IMR-90 (cell line): ENCODE measurements at regions not wholly inside any gene's neighbourhood (a gene's known extent, or its start where the extent isn't known, plus 50 kb on each side); places are given as distances from the start of the nearest gene placed in this dataset.

Source experiments
- ATAC-seq: fragments of 200-7000 bp; cut with Tn5 transposase; 2 replicates; pipeline ENCODE4 v1.9.1; 2020; ENCODE audit warnings: low read depth, mild to moderate bottlenecking, moderate library complexity
- BruUV-seq: library from RNA; stranded (reverse); fragments of 400-500 nt; replicated peaks from 2 replicates; lab custom pipeline; 2021; lab: Mats Ljungman, UMichigan
- CTCF ChIA-PET: fragments of 300-600 bp; formaldehyde crosslinking; extraction: SDS; loops from one replicate; lab custom pipeline; 2021; ENCODE audit warnings: antibody characterized with exemption; lab: Yijun Ruan, JAX
- POLR2A ChIA-PET: fragments of 300-600 bp; sonication (Branson Sonifier 250); formaldehyde crosslinking; loops from one replicate; lab custom pipeline; 2022; ENCODE audit warnings: antibody characterized with exemption; ENCODE audit not compliant: unreplicated experiment; lab: Charles Lee
- DNase-seq: peaks from one replicate; pipeline ENCODE4 v3.0.0; 2013
- H2AFZ ChIP-seq: replicated peaks from 2 replicates; pipeline ENCODE3; 2013; ENCODE audit warnings: low read length, mild to moderate bottlenecking; ENCODE audit not compliant: poor library complexity
- H2AK5ac ChIP-seq: 2 replicates; pipeline ENCODE4 v1.6.1; 2013; ENCODE audit warnings: low read depth, low read length, inconsistent platforms
- H2AK9ac ChIP-seq: replicated peaks from 2 replicates; pipeline ENCODE3; 2013; ENCODE audit warnings: mild to moderate bottlenecking, low read depth, low read length, moderate library complexity; ENCODE audit not compliant: poor library complexity
- H2BK120ac ChIP-seq: 2 replicates; pipeline ENCODE4 v1.6.1; 2013; ENCODE audit warnings: low read depth, low read length, inconsistent platforms
- H2BK15ac ChIP-seq: 3 replicates; pipeline ENCODE4 v1.6.1; 2013; ENCODE audit warnings: low read depth, low read length, inconsistent platforms
- H2BK20ac ChIP-seq: 2 replicates; pipeline ENCODE4 v1.6.1; 2013; ENCODE audit warnings: low read depth, mild to moderate bottlenecking, inconsistent platforms, low read length, moderate library complexity
- H2BK5ac ChIP-seq: 2 replicates; pipeline ENCODE4 v1.6.1; 2013; ENCODE audit warnings: mild to moderate bottlenecking, low read depth, low read length, inconsistent platforms; ENCODE audit not compliant: poor library complexity, severe bottlenecking
- H3K14ac ChIP-seq: replicated peaks from 2 replicates; pipeline ENCODE4 v1.6.1; 2013; ENCODE audit warnings: low read depth, low read length, inconsistent platforms
- H3K18ac ChIP-seq: 2 replicates; pipeline ENCODE4 v1.6.1; 2013; ENCODE audit warnings: low read depth, low read length, control low read depth
- H3K23ac ChIP-seq: 2 replicates; pipeline ENCODE4 v1.6.1; 2013; ENCODE audit warnings: low read depth, low read length, inconsistent platforms
- H3K27ac ChIP-seq: 2 replicates; pipeline ENCODE4 v1.5.1; 2013; ENCODE audit warnings: mild to moderate bottlenecking, control low read depth, low read length; ENCODE audit not compliant: insufficient read depth
- H3K27me3 ChIP-seq: 2 replicates; pipeline ENCODE4 v1.6.1; 2013; ENCODE audit warnings: low read length; ENCODE audit not compliant: control insufficient read depth, insufficient read depth
- H3K36me3 ChIP-seq: 2 replicates; pipeline ENCODE4 v1.6.1; 2013; ENCODE audit warnings: low read length, mixed read lengths; ENCODE audit not compliant: control insufficient read depth, insufficient read depth
- H3K4ac ChIP-seq: 2 replicates; pipeline ENCODE4 v1.6.1; 2013; ENCODE audit warnings: low read depth, low read length, inconsistent platforms
- H3K4me1 ChIP-seq: 2 replicates; pipeline ENCODE4 v1.6.1; 2013; ENCODE audit warnings: low read length, mixed read lengths; ENCODE audit not compliant: control insufficient read depth, insufficient read depth
- H3K4me2 ChIP-seq: 2 replicates; pipeline ENCODE4 v1.6.1; 2013; ENCODE audit warnings: low read depth, mild to moderate bottlenecking, control low read depth, low read length, moderate library complexity
- H3K4me3 ChIP-seq: 2 replicates; pipeline ENCODE4 v1.5.1; 2013; ENCODE audit warnings: low read depth, mild to moderate bottlenecking, control low read depth, low read length, moderate library complexity; ENCODE audit not compliant: insufficient read depth
- H3K56ac ChIP-seq: 2 replicates; pipeline ENCODE4 v1.6.1; 2013; ENCODE audit warnings: low read length, inconsistent platforms; ENCODE audit not compliant: insufficient read depth; ENCODE audit errors: extremely low read depth
- H3K79me1 ChIP-seq, 2 experiments: 2 replicates each; pipeline ENCODE4 v1.6.1; 2013; ENCODE audit warnings: low read length in 2 of 2, inconsistent platforms in 1 of 2, low read depth in 1 of 2
- H3K9ac ChIP-seq: 2 replicates; pipeline ENCODE4 v1.6.1; 2013; ENCODE audit warnings: low read depth, low read length, control low read depth
- H3K9me1 ChIP-seq: 2 replicates; pipeline ENCODE4 v1.6.1; 2013; ENCODE audit warnings: low read length, inconsistent platforms; ENCODE audit not compliant: insufficient read depth
- H3K9me3 ChIP-seq: 2 replicates; pipeline ENCODE4 v1.6.1; 2013; ENCODE audit warnings: low read length; ENCODE audit not compliant: control insufficient read depth, insufficient read depth
- H4K20me1 ChIP-seq: 2 replicates; pipeline ENCODE4 v1.6.1; 2013; ENCODE audit warnings: low read length, inconsistent platforms; ENCODE audit not compliant: insufficient read depth
- H4K5ac ChIP-seq: 2 replicates; pipeline ENCODE4 v1.6.1; 2013; ENCODE audit warnings: mild to moderate bottlenecking, low read depth, low read length, control low read depth
- H4K8ac ChIP-seq, 2 experiments: 2 replicates each; pipeline ENCODE4 v1.6.1; 2013; ENCODE audit warnings: low read depth in 2 of 2, low read length in 2 of 2, control low read depth in 1 of 2, inconsistent platforms in 1 of 2
- H4K91ac ChIP-seq: 2 replicates; pipeline ENCODE4 v1.6.1; 2013; ENCODE audit warnings: low read depth, low read length, inconsistent platforms; ENCODE audit not compliant: insufficient read depth
- CHD1 ChIP-seq: IDR thresholded peaks from 2 replicates; pipeline ENCODE4 v1.6.1; 2012; ENCODE audit warnings: low read depth, low read length, improper control_type of control experiment
- FOS ChIP-seq: fragments of 150-350 bp; IDR thresholded peaks from 2 replicates; pipeline ENCODE4 v1.6.1; 2016; ENCODE audit warnings: low read depth, low read length
- MXI1 ChIP-seq: IDR thresholded peaks from 2 replicates; pipeline ENCODE4 v1.6.1; 2012; ENCODE audit warnings: low read depth, mild to moderate bottlenecking, low read length, moderate library complexity, borderline replicate concordance
- POLR2A ChIP-seq: IDR thresholded peaks from 2 replicates; pipeline ENCODE4 v1.6.1; 2012; ENCODE audit warnings: mild to moderate bottlenecking, low read depth, low read length
- RAD21 ChIP-seq: IDR thresholded peaks from 2 replicates; pipeline ENCODE4 v1.6.1; 2012; ENCODE audit warnings: low read length, improper control_type of control experiment
- RCOR1 ChIP-seq: IDR thresholded peaks from 2 replicates; pipeline ENCODE4 v1.6.1; 2012; ENCODE audit warnings: mild to moderate bottlenecking, low read length, improper control_type of control experiment; ENCODE audit not compliant: insufficient replicate concordance
- SMC3 ChIP-seq: fragments of 150-350 bp; IDR thresholded peaks from 2 replicates; pipeline ENCODE4 v1.6.1; 2016; ENCODE audit warnings: low read depth, mild to moderate bottlenecking, antibody characterized with exemption, low read length, moderate library complexity
- WGBS, 2 experiments: methylation state at CpG; one replicate each; pipeline versions ENCODE4 v1.1.5 to v1.1.7; 2013; ENCODE audit warnings: missing lambda C conversion rate in 2 of 2; ENCODE audit not compliant: insufficient read length in 1 of 2; ENCODE audit errors: extremely low coverage in 2 of 2; 5-methylcytosine and 5-hydroxymethylcytosine counted together
- dilution Hi-C: fragments of 300-500 bp; cut with HindIII; formaldehyde crosslinking; loops from one replicate; pipeline ENCODE4 v1.14.3; 2018; ENCODE audit warnings: low sequenced_read_pairs; ENCODE audit not compliant: unreplicated experiment
- in situ Hi-C: fragments of 300-500 bp; cut with MboI; formaldehyde crosslinking; loops from 3 replicates; pipeline ENCODE4 v1.14.3; 2019; ENCODE audit warnings: low sequenced_read_pairs, inconsistent platforms, mixed read lengths
- intact Hi-C: fragments of 100-400 bp; cut with micrococcal nuclease; formaldehyde crosslinking; loops from 2 replicates; pipeline ENCODE4 v1.10.0; 2022
- TF ChIP-seq, protein P1 (sequence below): conservative IDR thresholded peaks from 2 replicates; pipeline ENCODE4 v1.5.1; 2012; ENCODE audit warnings: mild to moderate bottlenecking, low read depth, low read length, improper control_type of control experiment
- TF ChIP-seq, protein P2 (sequence below): fragments of 150-350 bp; IDR thresholded peaks from 2 replicates; pipeline ENCODE4 v1.6.1; 2016; ENCODE audit warnings: low read depth, mild to moderate bottlenecking, low read length, moderate library complexity, borderline replicate concordance

DNA sequence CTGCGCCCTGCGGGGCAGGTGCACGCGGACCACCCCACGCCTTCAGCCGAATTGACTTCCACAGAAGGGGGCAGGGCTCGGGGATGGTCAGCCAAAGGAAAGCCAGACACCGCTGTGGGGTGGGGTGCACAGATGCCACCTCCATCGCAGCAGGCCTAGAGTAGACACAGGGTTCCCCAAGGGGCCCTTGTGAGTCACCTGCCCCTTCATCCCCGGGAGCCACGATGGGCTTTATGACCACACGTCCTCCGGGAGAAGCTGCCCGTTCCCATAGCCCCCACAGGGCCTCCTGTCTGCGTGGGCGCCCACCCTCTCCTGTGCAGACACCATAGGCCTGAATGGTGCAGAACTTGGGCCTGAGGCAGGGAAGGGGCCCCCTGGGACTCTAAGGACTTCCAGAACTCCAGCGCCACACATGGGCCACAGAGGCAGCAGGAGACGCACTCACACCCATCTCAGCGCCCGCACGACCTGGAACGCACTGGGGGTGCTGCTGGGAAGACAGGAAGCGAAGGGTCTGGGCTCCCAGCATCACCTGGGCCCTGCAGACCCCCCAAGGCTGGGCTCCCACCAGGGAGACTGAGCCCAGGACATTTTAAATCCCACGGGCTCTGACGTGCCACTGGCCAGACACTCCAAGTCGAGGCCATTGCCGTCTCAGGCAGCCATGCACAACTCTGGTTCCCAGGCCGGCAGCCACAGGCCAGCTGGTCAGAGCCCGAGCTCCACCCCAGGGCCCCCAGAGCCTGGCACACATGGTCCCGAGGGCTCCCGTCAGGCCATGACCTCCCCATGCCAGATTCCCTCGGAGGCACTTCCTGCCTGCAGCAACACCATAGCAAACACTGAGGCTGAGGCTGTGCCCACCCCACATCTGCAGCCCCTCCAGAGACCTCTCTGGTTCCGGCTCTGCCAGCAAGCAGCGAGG is 134.2 kb downstream of the DLL1 start:
- BruUV-seq = no TSS peak
- CTCF ChIA-PET = no interaction called here
- Histone ChIP-seq H2AFZ (no peak overlapping the region), H3K4me2 (no peak overlapping the region), H3K9me3 (peaks cover 45% of the 10 kb centered on the region), H3K79me1 (no peaks in the 10 kb centered on the region), H4K20me1 (no peaks in the 10 kb centered on the region), H4K5ac (no peak overlapping the region), H2AK9ac (no peak overlapping the region), H3K14ac (no peak overlapping the region), H3K18ac (no peak overlapping the region), H3K4ac (no peak overlapping the region), H4K91ac (no peak overlapping the region), H2BK15ac (no peak overlapping the region), H3K4me1 (no peaks in the 10 kb centered on the region), H3K23ac (no peak overlapping the region), H3K4me3 (no peak overlapping the region), H3K27me3 (no peaks in the 10 kb centered on the region), H3K27ac (no peak overlapping the region), H2AK5ac (no peak overlapping the region), H3K9me1 (no peaks in the 10 kb centered on the region), H2BK5ac (no peak overlapping the region), H2BK120ac (no peak overlapping the region), H2BK20ac (no peak overlapping the region), H4K8ac (no peak overlapping the region), H3K9ac (no peak overlapping the region), H3K36me3 (no peaks in the 10 kb centered on the region), H3K56ac (no peak overlapping the region)
- DNase-seq (no peak), ATAC-seq (no peak)
- dilution Hi-C loops (no loop called here), in situ Hi-C loops (no loop called here), intact Hi-C loops (no loop called here)
- TF ChIP-seq, protein P1, sequence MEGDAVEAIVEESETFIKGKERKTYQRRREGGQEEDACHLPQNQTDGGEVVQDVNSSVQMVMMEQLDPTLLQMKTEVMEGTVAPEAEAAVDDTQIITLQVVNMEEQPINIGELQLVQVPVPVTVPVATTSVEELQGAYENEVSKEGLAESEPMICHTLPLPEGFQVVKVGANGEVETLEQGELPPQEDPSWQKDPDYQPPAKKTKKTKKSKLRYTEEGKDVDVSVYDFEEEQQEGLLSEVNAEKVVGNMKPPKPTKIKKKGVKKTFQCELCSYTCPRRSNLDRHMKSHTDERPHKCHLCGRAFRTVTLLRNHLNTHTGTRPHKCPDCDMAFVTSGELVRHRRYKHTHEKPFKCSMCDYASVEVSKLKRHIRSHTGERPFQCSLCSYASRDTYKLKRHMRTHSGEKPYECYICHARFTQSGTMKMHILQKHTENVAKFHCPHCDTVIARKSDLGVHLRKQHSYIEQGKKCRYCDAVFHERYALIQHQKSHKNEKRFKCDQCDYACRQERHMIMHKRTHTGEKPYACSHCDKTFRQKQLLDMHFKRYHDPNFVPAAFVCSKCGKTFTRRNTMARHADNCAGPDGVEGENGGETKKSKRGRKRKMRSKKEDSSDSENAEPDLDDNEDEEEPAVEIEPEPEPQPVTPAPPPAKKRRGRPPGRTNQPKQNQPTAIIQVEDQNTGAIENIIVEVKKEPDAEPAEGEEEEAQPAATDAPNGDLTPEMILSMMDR = no peak
- no peak for TF ChIP-seq RCOR1
- TF ChIP-seq SMC3 = no peak
- no peak for TF ChIP-seq RAD21
- TF ChIP-seq FOS = no peak
- TF ChIP-seq CHD1 = no peak
- TF ChIP-seq MXI1 = no peak
- TF ChIP-seq POLR2A = no peak
- TF ChIP-seq, protein P2, sequence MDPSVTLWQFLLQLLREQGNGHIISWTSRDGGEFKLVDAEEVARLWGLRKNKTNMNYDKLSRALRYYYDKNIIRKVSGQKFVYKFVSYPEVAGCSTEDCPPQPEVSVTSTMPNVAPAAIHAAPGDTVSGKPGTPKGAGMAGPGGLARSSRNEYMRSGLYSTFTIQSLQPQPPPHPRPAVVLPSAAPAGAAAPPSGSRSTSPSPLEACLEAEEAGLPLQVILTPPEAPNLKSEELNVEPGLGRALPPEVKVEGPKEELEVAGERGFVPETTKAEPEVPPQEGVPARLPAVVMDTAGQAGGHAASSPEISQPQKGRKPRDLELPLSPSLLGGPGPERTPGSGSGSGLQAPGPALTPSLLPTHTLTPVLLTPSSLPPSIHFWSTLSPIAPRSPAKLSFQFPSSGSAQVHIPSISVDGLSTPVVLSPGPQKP = no peak
- 89% methylated on average over 15 of the region's 34 CpGs; no CpG with 5 or more reads in 1 of the 2 experiments for WGBS, 2 experiments
- POLR2A ChIA-PET = no interaction called here
